Thoracic aorta (tissue), 2 donors: ENCODE measurements at regions not wholly inside any gene's neighbourhood (a gene's known extent, or its start where the extent isn't known, plus 50 kb on each side); places are given as distances from the start of the nearest gene placed in this dataset.

Experiments
- ATAC-seq: fragments of 150-250 bp; one replicate; pipeline ENCODE4 v1.8.0; 2017; ENCODE audit warnings: low read depth; ENCODE audit not compliant: insufficient number of reproducible peaks, low FRiP score
- DNase-seq: peaks from one replicate; pipeline ENCODE4 v3.0.0-alpha.2; 2020; ENCODE audit warnings: low spot score
- H3K27ac ChIP-seq, 2 donors: fragments of 200-600 bp; sonication (generic); 1 replicate in 1 of 2; 2 replicates in 1 of 2; pipeline ENCODE4 v1.5.1; 2016; ENCODE audit warnings: mild to moderate bottlenecking in 2 of 2, moderate library complexity in 2 of 2
- H3K27me3 ChIP-seq: fragments of 200-600 bp; sonication (generic); replicated peaks from 2 replicates; pipeline ENCODE4 v1.6.0; 2016; ENCODE audit warnings: mild to moderate bottlenecking; ENCODE audit not compliant: insufficient read depth
- H3K36me3 ChIP-seq: fragments of 200-600 bp; sonication (generic); one replicate; pipeline ENCODE4 v1.5.1; 2016
- H3K4me1 ChIP-seq, 2 donors: fragments of 200-600 bp; sonication (generic); 1 replicate in 1 of 2; 2 replicates in 1 of 2; pipeline versions ENCODE4 v1.5.1 to v1.6.0; 2016; ENCODE audit warnings: low read depth in 2 of 2, mild to moderate bottlenecking in 1 of 2; ENCODE audit not compliant: control insufficient read depth in 1 of 2
- H3K4me3 ChIP-seq: fragments of 200-600 bp; sonication (generic); 2 replicates; pipeline ENCODE4 v1.5.1; 2016; ENCODE audit warnings: mild to moderate bottlenecking
- H3K9me3 ChIP-seq: fragments of 200-600 bp; sonication (generic); 2 replicates; pipeline ENCODE4 v1.5.1; 2016
- CTCF ChIP-seq: fragments of 200-600 bp; sonication (generic); IDR thresholded peaks from one replicate; pipeline ENCODE4 v1.5.1; 2019; ENCODE audit warnings: antibody characterized with exemption

- DNase-seq (no peak), ATAC-seq (no peak)
- no peaks in the 10 kb centered on the region for H3K36me3 ChIP-seq
- H3K4me3 ChIP-seq, result no peak overlapping the region
- no peak for TF ChIP-seq CTCF
- no peaks in the 10 kb centered on the region for H3K9me3 ChIP-seq
- no peak overlapping the region for H3K27ac ChIP-seq
- H3K4me1 ChIP-seq, result peaks cover 0 to 16% of the 10 kb centered on the region in 2 donors
- H3K27me3 ChIP-seq, result no peaks in the 10 kb centered on the region
Observed at GRCh38 chr20:22821796-22822195, 213.3 kb upstream of the SSTR4 start.

- DNase-seq, result no peak
- Histone ChIP-seq H3K4me3 (no peak overlapping the region), H3K27me3 (no peaks in the 10 kb centered on the region), H3K4me1 (peaks cover 0 to 16% of the 10 kb centered on the region in 2 donors), H3K9me3 (no peaks in the 10 kb centered on the region), H3K27ac (no peak overlapping the region), H3K36me3 (no peaks in the 10 kb centered on the region)
- ATAC-seq, result no peak
- no peak for TF ChIP-seq CTCF
Observed at GRCh38 chr20:22823119-22823518, 212.0 kb upstream of the SSTR4 start.

- H3K27ac ChIP-seq, result no peak overlapping the region
- no peak for ATAC-seq
- DNase-seq, result no peak
- no peak overlapping the region for H3K4me3 ChIP-seq
- no peak for TF ChIP-seq CTCF
- H3K9me3 ChIP-seq, result no peaks in the 10 kb centered on the region
- no peaks in the 10 kb centered on the region for H3K36me3 ChIP-seq
- no peaks in the 10 kb centered on the region for H3K27me3 ChIP-seq
- peaks cover 0 to 16% of the 10 kb centered on the region in 2 donors for H3K4me1 ChIP-seq
Observed at GRCh38 chr20:22824077-22824476, 211.0 kb upstream of the SSTR4 start.

GRCh38 chr20:22825076-22825475 is 210.0 kb upstream of the SSTR4 start:
- Histone ChIP-seq H3K27me3 (no peaks in the 10 kb centered on the region), H3K4me1 (peaks cover 0 to 16% of the 10 kb centered on the region in 2 donors), H3K36me3 (no peaks in the 10 kb centered on the region), H3K27ac (no peak overlapping the region), H3K9me3 (no peaks in the 10 kb centered on the region), H3K4me3 (no peak overlapping the region)
- DNase-seq (no peak), ATAC-seq (no peak)
- TF ChIP-seq CTCF, result no peak

GRCh38 chr20:22825546-22825945 is 209.6 kb upstream of the SSTR4 start:
- DNase-seq, result no peak
- no peak for TF ChIP-seq CTCF
- Histone ChIP-seq H3K9me3 (no peaks in the 10 kb centered on the region), H3K4me3 (no peak overlapping the region), H3K4me1 (peaks cover 0 to 16% of the 10 kb centered on the region in 2 donors), H3K36me3 (no peaks in the 10 kb centered on the region), H3K27ac (no peak overlapping the region), H3K27me3 (no peaks in the 10 kb centered on the region)
- ATAC-seq, result no peak
